WTC11 (cell line): ENCODE measurements at regions not wholly inside any gene's neighbourhood (a gene's known extent, or its start where the extent isn't known, plus 50 kb on each side); places are given as distances from the start of the nearest gene placed in this dataset.
A peak's percentile ranks its signal among the peaks of the same experiment; 100 is the strongest.

ENCODE experiments used
- ATAC-seq: fragments of 200-7000 bp; cut with Tn5 transposase; 2 replicates; pipeline ENCODE4 v1.10.0; 2021; ENCODE audit warnings: mild to moderate bottlenecking, moderate library complexity
- CTCF ChIA-PET: fragments of 300-600 bp; sonication (Branson Sonifier 250); formaldehyde crosslinking; loops from one replicate; lab custom pipeline; 2021; ENCODE audit warnings: antibody characterized with exemption; lab: Charles Lee
- POLR2A ChIA-PET: fragments of 350-600 bp; sonication (Branson Sonifier 250); formaldehyde crosslinking; loops from one replicate; lab custom pipeline; 2021; ENCODE audit warnings: antibody characterized with exemption; lab: Charles Lee
- DNase-seq: peaks from one replicate; pipeline ENCODE4 v3.0.0; 2021; ENCODE audit warnings: low spot score
- H3K27ac Mint-ChIP-seq: 2 replicates; pipeline ENCODE4 v1.8.0; 2021; ENCODE audit warnings: mixed read lengths
- H3K27me3 Mint-ChIP-seq: 2 replicates; pipeline ENCODE4 v1.8.0; 2021; ENCODE audit warnings: low read depth, mild to moderate bottlenecking, moderate library complexity, mixed read lengths
- H3K36me3 Mint-ChIP-seq: 2 replicates; pipeline ENCODE4 v1.8.0; 2021; ENCODE audit warnings: mixed read lengths
- H3K4me1 Mint-ChIP-seq: 2 replicates; pipeline ENCODE4 v1.8.0; 2022; ENCODE audit warnings: mixed read lengths
- H3K4me3 Mint-ChIP-seq: 2 replicates; pipeline ENCODE4 v1.8.0; 2021; ENCODE audit warnings: mild to moderate bottlenecking, moderate library complexity, mixed read lengths
- H3K9me3 Mint-ChIP-seq: 2 replicates; pipeline ENCODE4 v1.8.0; 2021; ENCODE audit warnings: mixed read lengths
- AR ChIP-seq: fragments of 250-450 bp; sonication (Bioruptor Pico); IDR thresholded peaks from 2 replicates; pipeline ENCODE4 v1.9.0; 2021; ENCODE audit warnings: mild to moderate bottlenecking
- CTCF ChIP-seq: fragments of 200-600 bp; IDR thresholded peaks from 2 replicates; pipeline ENCODE4 v1.8.0; 2022; ENCODE audit warnings: antibody characterized with exemption
- E2F1 ChIP-seq: sonication (generic); formaldehyde crosslinking; IDR thresholded peaks from 2 replicates; pipeline ENCODE4 v1.8.0; 2022; ENCODE audit warnings: mild to moderate bottlenecking, missing genetic modification reagents
- ELF4 ChIP-seq: sonication (generic); formaldehyde crosslinking; IDR thresholded peaks from 2 replicates; pipeline ENCODE4 v1.8.1; 2022; ENCODE audit warnings: low read depth, mild to moderate bottlenecking, moderate library complexity, missing genetic modification reagents
- MLX ChIP-seq: sonication (generic); formaldehyde crosslinking; IDR thresholded peaks from 2 replicates; pipeline ENCODE4 v1.8.1; 2023; ENCODE audit warnings: mild to moderate bottlenecking, missing genetic modification reagents, moderate library complexity
- NFATC4 ChIP-seq: fragments of 250-450 bp; sonication (Bioruptor Pico); IDR thresholded peaks from 2 replicates; pipeline ENCODE4 v1.9.0; 2021; ENCODE audit warnings: mild to moderate bottlenecking
- PRRX2 ChIP-seq: fragments of 250-450 bp; sonication (Bioruptor Pico); IDR thresholded peaks from 2 replicates; pipeline ENCODE4 v1.8.0; 2021; ENCODE audit warnings: mild to moderate bottlenecking
- RELA ChIP-seq: sonication (generic); formaldehyde crosslinking; IDR thresholded peaks from 2 replicates; pipeline ENCODE4 v1.8.1; 2022; ENCODE audit warnings: missing genetic modification reagents, mild to moderate bottlenecking, borderline replicate concordance
- SMAD4 ChIP-seq: sonication (generic); formaldehyde crosslinking; IDR thresholded peaks from 2 replicates; pipeline ENCODE4 v1.8.0; 2022; ENCODE audit warnings: mild to moderate bottlenecking, missing genetic modification reagents
- SP1 ChIP-seq: sonication (generic); formaldehyde crosslinking; conservative IDR thresholded peaks from 2 replicates; pipeline ENCODE4 v1.8.1; 2022; ENCODE audit warnings: missing genetic modification reagents
- STAT6 ChIP-seq: sonication (generic); formaldehyde crosslinking; conservative IDR thresholded peaks from 2 replicates; pipeline ENCODE4 v1.8.1; 2023; ENCODE audit warnings: mild to moderate bottlenecking, low read depth, missing genetic modification reagents, moderate library complexity
- TEAD1 ChIP-seq: sonication (generic); formaldehyde crosslinking; IDR thresholded peaks from 2 replicates; pipeline ENCODE4 v1.8.0; 2022; ENCODE audit warnings: mild to moderate bottlenecking, missing genetic modification reagents
- TP53 ChIP-seq: sonication (generic); formaldehyde crosslinking; IDR thresholded peaks from 2 replicates; pipeline ENCODE4 v1.8.1; 2023; ENCODE audit warnings: mild to moderate bottlenecking, missing genetic modification reagents
- USF1 ChIP-seq: sonication (generic); formaldehyde crosslinking; IDR thresholded peaks from 2 replicates; pipeline ENCODE4 v1.8.0; 2022; ENCODE audit warnings: mild to moderate bottlenecking, missing genetic modification reagents
- USF2 ChIP-seq: sonication (generic); formaldehyde crosslinking; IDR thresholded peaks from 2 replicates; pipeline ENCODE4 v1.8.1; 2023; ENCODE audit warnings: mild to moderate bottlenecking, missing genetic modification reagents, moderate library complexity
- ZBTB21 ChIP-seq: sonication (generic); formaldehyde crosslinking; IDR thresholded peaks from 2 replicates; pipeline ENCODE4 v1.8.1; 2023; ENCODE audit warnings: mild to moderate bottlenecking, missing genetic modification reagents, borderline replicate concordance
- ZNF425 ChIP-seq: fragments of 250-450 bp; sonication (Bioruptor Pico); conservative IDR thresholded peaks from 2 replicates; pipeline ENCODE4 v1.9.0; 2021; ENCODE audit warnings: mild to moderate bottlenecking

GRCh38 chr2:47309472-47309951 is 59.6 kb upstream of the EPCAM start:
- POLR2A ChIA-PET: no interaction called here
- Mint-ChIP-seq H3K4me1 (peaks cover 16% of the 10 kb centered on the region), H3K36me3 (no peaks in the 10 kb centered on the region), H3K27ac (no peak overlapping the region), H3K4me3 (no peak overlapping the region), H3K27me3 (no peaks in the 10 kb centered on the region), H3K9me3 (no peaks in the 10 kb centered on the region)
- ATAC-seq (no peak), DNase-seq (no peak)
- CTCF ChIA-PET: interaction anchor here (0.6 to 1.7 kb wide), 3 partner anchors 21 to 45 kb away, joined by 3 read pairs; no protein-coding TSS in a partner anchor
- no peak for TF ChIP-seq ZNF425 (CRISPR knock-in tag)

- Mint-ChIP-seq H3K4me1 (peaks cover 23% of the 10 kb centered on the region), H3K27ac (peak overlapping the region; percentile 61; the same call in 1 of the 2 replicates), H3K4me3 (no peak overlapping the region)
- POLR2A ChIA-PET: interaction anchor here (0.7 kb wide), 1 partner anchor 37 kb away, joined by 6 read pairs; no protein-coding TSS in a partner anchor
- TF ChIP-seq TEAD1 (CRISPR knock-in tag): no peak
- no peak for TF ChIP-seq NFATC4 (CRISPR knock-in tag)
- TF ChIP-seq CTCF: no peak
- TF ChIP-seq RELA (CRISPR knock-in tag): no peak
- TF ChIP-seq SP1 (CRISPR knock-in tag): no peak
- TF ChIP-seq STAT6 (CRISPR knock-in tag): no peak
- TF ChIP-seq USF1 (CRISPR knock-in tag): no peak
- TF ChIP-seq MLX (CRISPR knock-in tag): no peak
- no peak for TF ChIP-seq ELF4
- TF ChIP-seq, all 79 proteins: peak for 0
- no peak for ATAC-seq
- CTCF ChIA-PET: interaction anchor here (0.8 to 1.5 kb wide), 4 partner anchors 12 to 318 kb away, joined by 3 to 7 read pairs (median 3); no protein-coding TSS in a partner anchor
- Mint-ChIP-seq H3K27me3 (peaks cover 4% of the 10 kb centered on the region), H3K9me3 (no peaks in the 10 kb centered on the region), H3K36me3 (no peaks in the 10 kb centered on the region)
- DNase-seq: no peak
These were observed 62.0 kb upstream of the EPCAM start for GRCh38 chr2:47307066-47307465.

GRCh38 chr2:47304654-47305053 is 64.5 kb upstream of the EPCAM start:
- DNase-seq (no peak), ATAC-seq (no peak)
- peaks cover 16% of the 10 kb centered on the region for H3K4me1 Mint-ChIP-seq
- CTCF ChIA-PET: interaction anchor here (2.3 kb wide), 2 partner anchors 8 to 19 kb away, joined by 13 to 21 read pairs; no protein-coding TSS in a partner anchor
- POLR2A ChIA-PET: interaction anchor here (0.6 kb wide), 1 partner anchor 10 kb away, joined by 6 read pairs; no protein-coding TSS in a partner anchor
- no peak overlapping the region for H3K27ac Mint-ChIP-seq
- H3K36me3 Mint-ChIP-seq: no peaks in the 10 kb centered on the region
- peaks cover 12% of the 10 kb centered on the region for H3K27me3 Mint-ChIP-seq
- no peak overlapping the region for H3K4me3 Mint-ChIP-seq
- H3K9me3 Mint-ChIP-seq: no peaks in the 10 kb centered on the region
- TF ChIP-seq PRRX2 (CRISPR knock-in tag): no peak
- no peak for TF ChIP-seq E2F1 (CRISPR knock-in tag)
- no peak for TF ChIP-seq ZBTB21 (CRISPR knock-in tag)
- no peak for TF ChIP-seq AR (CRISPR knock-in tag)
- TF ChIP-seq USF2 (CRISPR knock-in tag): no peak
- no peak for TF ChIP-seq TP53 (CRISPR knock-in tag)
- TF ChIP-seq SMAD4 (CRISPR knock-in tag): no peak
